Ecto neural progenitor cell (in vitro differentiated cells): ENCODE measurements at regions not wholly inside any gene's neighbourhood (a gene's known extent, or its start where the extent isn't known, plus 50 kb on each side); places are given as distances from the start of the nearest gene placed in this dataset.
"Not testable (repeated sequence)": the region's sequence is repeated elsewhere in the genome, so short reads cannot be mapped to it uniquely, and the experiment has no call there.

Experiments used
- DNase-seq: peaks from one replicate; pipeline ENCODE4 v3.0.0-alpha.2; 2018; ENCODE audit warnings: low spot score

- DNase-seq: no peak
Measured at GRCh38 chr14:86987966-86988365, 1005.0 kb downstream of the GALC start.

- DNase-seq: no peak
Measured at GRCh38 chr14:86973177-86973576, 1019.8 kb downstream of the GALC start.

- no peak for DNase-seq
Measured at GRCh38 chr14:86971292-86971691, 1021.7 kb downstream of the GALC start.

- no peak for DNase-seq
Measured at GRCh38 chr14:86961106-86961716, 1031.8 kb downstream of the GALC start.

- DNase-seq: no peak
Measured at GRCh38 chr14:86955771-86956354, 1037.1 kb downstream of the GALC start.

- no peak for DNase-seq
Measured at GRCh38 chr14:86954623-86955022, 1038.4 kb downstream of the GALC start.

- DNase-seq: no peak
Measured at GRCh38 chr14:86946446-86946845, 1046.5 kb downstream of the GALC start.

GRCh38 chr14:86944434-86944833 is 1048.5 kb downstream of the GALC start:
- no peak for DNase-seq

- DNase-seq: no peak
Measured at GRCh38 chr14:86943391-86944365, 1049.3 kb downstream of the GALC start.

- no peak for DNase-seq
Measured at GRCh38 chr14:86942936-86943335, 1050.0 kb downstream of the GALC start.

- no peak for DNase-seq
Measured at GRCh38 chr14:86940106-86940505, 1052.9 kb downstream of the GALC start.

- no peak for DNase-seq
Measured at GRCh38 chr14:86938320-86938719, 1054.7 kb downstream of the GALC start.

- DNase-seq: no peak
Measured at GRCh38 chr14:86936556-86936955, 1056.4 kb downstream of the GALC start.

- DNase-seq: no peak
Measured at GRCh38 chr14:86935241-86935885, 1057.6 kb downstream of the GALC start.

GRCh38 chr14:86933958-86934595 is 1058.9 kb downstream of the GALC start:
- DNase-seq: no peak

GRCh38 chr14:86933460-86933859 is 1059.5 kb downstream of the GALC start:
- no peak for DNase-seq

GRCh38 chr14:86915406-86915805 is 1077.6 kb downstream of the GALC start:
- DNase-seq: no peak

- DNase-seq: no peak
Measured at GRCh38 chr14:86912709-86913108, 1080.3 kb downstream of the GALC start.

GRCh38 chr14:86911486-86911885 is 1081.5 kb downstream of the GALC start:
- DNase-seq: no peak

- not testable (repeated sequence) for DNase-seq
Measured at GRCh38 chr14:86905386-86905926, 1087.5 kb downstream of the GALC start.

- DNase-seq: no peak
Measured at GRCh38 chr14:86902176-86902950, 1090.6 kb downstream of the GALC start.
